ENCODE measurements at regions not wholly inside any gene's neighbourhood (a gene's known extent, or its start where the extent isn't known, plus 50 kb on each side); places are given as distances from the start of the nearest gene placed in this dataset.

GRCh38 chr2:216971593-216971992 lies 111.7 kb upstream of the TNP1 start:
- no peak overlapping the region for H3K4me2 ChIP-seq (ENCODE audit: control insufficient read depth, insufficient read depth)
- POLR2A ChIA-PET: no interaction called here
- 39% methylated on average over 2 of the region's 2 CpGs for WGBS (ENCODE audit: insufficient coverage, insufficient replicate concordance, low lambda C conversion rate, missing lambda C conversion rate)
- DNase-seq (ENCODE audit: low read depth, low spot score) (no peak), FAIRE-seq (no peak), ATAC-seq (no peak)
- no peak overlapping the region for H3K4me3 ChIP-seq
- BruUV-seq (replicated peaks): no TSS peak
- in situ Hi-C loops (cut with MboI): no loop called here
- SMC1A ChIA-PET (ENCODE audit: uncharacterized antibody, unreplicated experiment): interaction anchor here (1.1 kb wide), 1 partner anchor 15 kb away, joined by 3 read pairs; no protein-coding TSS in a partner anchor
- H3K9ac ChIP-seq (ENCODE audit: control insufficient read depth, insufficient read depth, low read length): no peak overlapping the region
- CTCF ChIA-PET: no interaction called here
- H3K4me1 ChIP-seq (ENCODE audit: control insufficient read depth, insufficient read depth, low read length): no peaks in the 10 kb centered on the region
- no peaks in the 10 kb centered on the region for H3K9me3 ChIP-seq (replicated peaks; ENCODE audit: control insufficient read depth, insufficient read depth, low read length)
- no peak overlapping the region for H2AFZ ChIP-seq (ENCODE audit: control insufficient read depth, low read depth, low read length)
- H3K27ac ChIP-seq (ENCODE audit: control insufficient read depth, insufficient read depth): no peak overlapping the region
- intact Hi-C loops (cut with micrococcal nuclease; ENCODE audit: unreplicated experiment): no loop called here
- no peaks in the 10 kb centered on the region for H3K36me3 ChIP-seq (ENCODE audit: control insufficient read depth in 2 of 2, insufficient read depth in 2 of 2, low read length in 1 of 2)
- H3K27me3 ChIP-seq (replicated peaks in 1 of 2; ENCODE audit: control insufficient read depth in 2 of 2, insufficient read depth in 2 of 2, low read length in 1 of 2): no peaks in the 10 kb centered on the region; a peak in 1 of 4 replicates
- TF ChIP-seq RBBP5 (conservative IDR thresholded peaks at IDR 0.05) (no peak), NR2C2 (IDR thresholded peaks at IDR 0.05; ENCODE audit: borderline replicate concordance, control insufficient read depth, insufficient read length, low read depth) (no peak), ZNF622 (IDR thresholded peaks at IDR 0.05) (no peak), KDM1A (IDR thresholded peaks at IDR 0.05; ENCODE audit: borderline replicate concordance) (no peak), NRF1 (conservative IDR thresholded peaks at IDR 0.05; ENCODE audit: low read depth, low read length) (no peak), MTA3 (IDR thresholded peaks at IDR 0.05; ENCODE audit: borderline replicate concordance, low read length) (no peak), CEBPB (IDR thresholded peaks at IDR 0.05; ENCODE audit: borderline replicate concordance in 1 of 2, low read depth in 2 of 2, low read length in 2 of 2) (no peak), EED (IDR thresholded peaks at IDR 0.05; ENCODE audit: low read depth) (no peak), CREB1 (IDR thresholded peaks at IDR 0.05; ENCODE audit: low read depth) (no peak), IRF3 (IDR thresholded peaks at IDR 0.05) (no peak), CREM (IDR thresholded peaks at IDR 0.05; ENCODE audit: low read depth) (no peak), TBL1XR1 (IDR thresholded peaks at IDR 0.05; ENCODE audit: low read depth, low read length) (no peak), EP300 (IDR thresholded peaks at IDR 0.05; ENCODE audit: borderline replicate concordance in 1 of 2, control insufficient read depth in 1 of 2, low read depth in 2 of 2, low read length in 2 of 2) (no peak), SUPT20H (IDR thresholded peaks at IDR 0.05; ENCODE audit: borderline replicate concordance, control insufficient read depth, low read depth, low read length) (no peak), MXI1 (IDR thresholded peaks at IDR 0.05; ENCODE audit: low read depth, low read length) (no peak), KAT2A (conservative IDR thresholded peaks at IDR 0.05; ENCODE audit: control insufficient read depth, low read depth, low read length) (no peak)
- RAD21 ChIA-PET (ENCODE audit: unreplicated experiment): no interaction called here
- H4K20me1 ChIP-seq (ENCODE audit: control insufficient read depth, insufficient read depth): no peaks in the 10 kb centered on the region
- no peaks in the 10 kb centered on the region for H3K79me2 ChIP-seq (ENCODE audit: control insufficient read depth, insufficient read depth, low read length)

All from GM12878 (cell line).